ENCODE measurements at regions not wholly inside any gene's neighbourhood (a gene's known extent, or its start where the extent isn't known, plus 50 kb on each side); places are given as distances from the start of the nearest gene placed in this dataset.

DNA sequence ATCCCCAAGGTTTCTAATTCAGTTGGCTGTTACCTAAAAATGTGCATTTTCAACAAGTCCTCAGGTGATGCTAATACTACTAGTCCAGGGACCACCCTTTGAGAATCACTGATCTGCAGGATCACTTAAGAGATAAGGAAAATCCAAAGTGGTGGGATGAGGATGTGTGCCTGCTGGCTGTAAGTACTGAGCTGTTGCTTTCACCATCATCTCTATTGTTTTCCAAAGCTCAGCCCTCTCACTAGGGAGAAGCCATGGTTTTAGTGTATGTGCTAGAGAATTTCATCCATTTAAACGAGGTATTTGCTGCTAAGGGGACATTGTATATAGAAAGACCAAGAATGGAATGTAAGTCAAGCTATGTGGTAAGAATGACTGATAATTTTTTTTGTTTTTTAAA, 202.3 kb downstream of the KIF21A start:
- no peak for DNase-seq (ENCODE audit: low spot score)

DNA sequence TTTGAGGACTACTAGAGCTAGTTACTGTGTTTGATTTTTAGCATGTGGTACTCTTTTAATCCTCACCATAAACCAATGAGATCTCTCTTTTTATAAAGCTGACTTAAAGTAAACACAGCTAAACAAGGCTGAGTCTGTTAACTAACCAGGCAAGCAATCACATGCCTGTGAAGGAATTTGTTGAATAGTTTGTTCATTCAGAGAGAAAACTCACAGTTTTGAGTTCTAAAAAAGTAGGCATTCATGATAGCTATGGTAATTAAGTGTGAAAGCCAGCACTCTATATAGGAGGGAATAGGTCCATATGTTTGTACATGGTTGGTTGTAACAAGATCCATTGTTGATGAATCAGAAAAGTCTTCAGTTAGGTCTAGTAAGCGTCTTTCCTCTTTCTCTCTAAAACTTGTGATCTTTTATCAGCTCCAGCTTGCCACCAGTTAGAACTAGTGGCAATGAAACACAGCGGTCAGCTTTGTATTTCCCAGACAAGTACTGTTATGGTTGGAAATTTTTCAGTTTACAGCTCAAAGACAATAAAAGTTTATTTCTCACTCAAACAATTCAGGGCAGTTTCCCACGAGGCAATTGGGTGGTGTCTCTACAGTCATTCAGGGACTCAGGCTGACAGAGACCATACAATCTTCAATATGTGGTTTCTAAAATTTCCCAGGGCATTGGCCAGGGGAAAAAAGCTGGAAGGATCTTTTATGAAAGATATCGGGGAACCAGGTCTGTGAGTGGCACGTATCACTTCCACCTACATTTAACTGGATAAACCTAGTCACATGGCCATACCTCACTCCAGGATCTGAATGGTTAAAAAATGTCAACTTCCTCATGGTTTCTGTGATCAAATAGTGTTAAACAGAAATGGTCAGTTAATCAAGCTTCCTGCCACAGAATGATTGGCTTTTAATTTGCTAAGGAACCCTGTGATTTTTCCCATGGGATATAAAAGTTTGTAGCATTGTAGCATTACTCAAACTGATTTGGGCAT, 203.1 kb downstream of the KIF21A start:
- DNase-seq (ENCODE audit: low spot score), result no peak

DNA sequence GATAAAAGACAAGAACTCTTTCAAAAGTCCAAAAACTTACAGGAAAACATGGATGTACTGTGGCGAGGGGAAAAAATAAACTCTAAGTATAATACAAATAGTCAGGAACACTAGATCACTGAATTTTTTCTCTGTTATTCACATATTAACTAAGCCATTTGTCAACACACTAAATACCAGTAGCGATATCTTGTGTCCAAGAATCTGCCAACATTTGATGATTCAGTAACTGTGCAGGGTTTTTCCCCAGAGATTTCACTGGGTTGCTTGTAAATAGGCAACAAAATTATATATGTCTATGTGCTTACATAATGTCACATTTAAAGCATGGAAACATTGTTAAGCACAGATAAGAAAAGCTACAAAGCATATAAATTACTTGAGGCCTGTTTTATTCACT, 205.9 kb downstream of the KIF21A start:
- no peak for DNase-seq (ENCODE audit: low spot score)

DNA sequence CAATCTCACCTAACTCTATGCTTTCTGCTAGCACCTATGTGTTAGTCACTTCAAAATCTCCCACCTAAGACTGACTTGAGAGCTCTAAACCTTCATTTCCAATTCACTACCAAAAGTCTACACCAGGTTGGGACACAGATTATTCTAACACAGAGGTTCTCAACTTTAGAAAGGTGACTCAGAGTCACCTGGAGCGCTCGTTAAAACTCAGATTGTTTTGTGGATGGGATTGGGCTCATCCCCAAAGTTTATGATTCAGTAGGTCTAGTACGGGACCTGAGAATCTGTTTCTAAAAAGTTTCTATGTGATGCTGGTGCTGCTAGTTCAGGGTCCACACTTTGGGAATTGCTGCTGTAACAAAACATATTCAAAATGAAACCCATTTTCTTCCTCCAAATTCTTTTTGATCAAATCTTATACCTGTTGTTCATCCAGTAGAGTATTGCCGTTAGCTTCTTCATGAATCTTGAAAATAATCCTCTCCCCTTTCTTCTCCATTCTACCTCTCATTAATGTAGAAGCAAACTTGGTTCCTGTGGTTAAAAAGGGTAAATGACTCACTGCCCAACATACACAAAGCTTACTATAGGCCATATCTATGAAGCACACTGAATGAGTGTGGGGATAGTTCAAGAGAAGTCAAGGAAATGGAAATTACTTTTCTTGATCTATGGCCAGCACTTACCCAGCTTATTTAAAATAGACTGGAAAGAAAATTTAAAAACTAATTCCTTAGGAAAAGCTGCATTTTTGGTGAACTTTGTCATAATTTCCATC, 206.7 kb downstream of the KIF21A start:
- DNase-seq (ENCODE audit: low spot score), result no peak

DNA sequence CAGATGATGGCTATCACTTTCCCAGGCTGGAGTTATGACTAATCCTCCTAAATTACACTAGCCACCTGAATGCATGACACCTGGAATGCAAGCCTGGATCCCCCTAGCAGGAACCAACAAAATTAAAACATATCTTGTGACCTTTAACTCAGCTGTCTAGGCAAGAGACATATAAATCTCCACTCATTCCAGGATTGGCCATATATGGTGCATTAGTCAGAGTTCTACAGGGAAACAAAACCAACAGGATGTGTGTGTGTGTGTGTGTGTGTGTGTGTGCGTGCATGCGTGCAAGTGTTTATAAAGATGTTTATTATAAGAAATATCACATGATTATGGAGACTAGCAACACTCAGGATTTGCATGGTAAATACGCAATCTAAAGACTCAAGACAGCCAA, 212.8 kb downstream of the KIF21A start:
- peak; percentile 6 for DNase-seq (ENCODE audit: low spot score)

DNA sequence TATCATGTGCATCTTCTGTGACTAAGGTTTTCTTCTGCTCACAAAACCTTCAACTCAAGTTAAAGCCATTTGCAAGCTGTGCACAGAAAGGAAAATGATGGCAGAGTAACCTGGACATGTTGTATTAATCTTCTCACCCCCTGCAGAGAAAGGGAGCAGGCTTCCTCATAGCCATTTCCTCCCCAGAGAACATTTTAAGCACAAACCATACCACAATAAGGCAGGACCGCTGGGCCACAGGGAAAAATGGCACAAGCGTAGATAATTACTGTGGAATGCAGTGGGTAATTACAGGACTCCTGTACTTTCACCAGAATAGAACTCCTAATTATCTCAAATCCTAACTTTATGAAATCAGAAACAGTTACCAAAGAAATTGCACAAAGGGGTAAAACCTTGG, 215.7 kb downstream of the KIF21A start:
- no peak for DNase-seq (ENCODE audit: low spot score)

DNA sequence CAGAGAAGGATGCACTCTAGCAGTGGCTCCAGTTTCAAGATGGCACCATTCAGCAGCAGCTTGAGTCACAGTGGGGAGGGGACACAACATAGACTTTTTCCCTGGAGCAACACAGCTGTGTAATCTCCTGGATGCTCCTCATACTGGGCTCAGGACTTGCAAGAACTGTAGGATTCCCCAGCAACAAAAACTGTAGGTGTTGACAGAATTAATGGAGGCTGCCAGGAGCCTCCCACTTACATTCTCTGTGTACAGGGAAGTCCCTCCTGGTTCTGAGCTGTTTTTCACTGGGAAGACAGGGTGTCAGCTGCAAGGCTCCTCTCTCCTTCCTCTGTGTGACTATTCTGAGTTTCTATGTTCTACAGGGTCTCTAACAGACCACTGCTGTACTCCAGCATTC, 217.9 kb downstream of the KIF21A start:
- no peak for DNase-seq (ENCODE audit: low spot score)

DNA sequence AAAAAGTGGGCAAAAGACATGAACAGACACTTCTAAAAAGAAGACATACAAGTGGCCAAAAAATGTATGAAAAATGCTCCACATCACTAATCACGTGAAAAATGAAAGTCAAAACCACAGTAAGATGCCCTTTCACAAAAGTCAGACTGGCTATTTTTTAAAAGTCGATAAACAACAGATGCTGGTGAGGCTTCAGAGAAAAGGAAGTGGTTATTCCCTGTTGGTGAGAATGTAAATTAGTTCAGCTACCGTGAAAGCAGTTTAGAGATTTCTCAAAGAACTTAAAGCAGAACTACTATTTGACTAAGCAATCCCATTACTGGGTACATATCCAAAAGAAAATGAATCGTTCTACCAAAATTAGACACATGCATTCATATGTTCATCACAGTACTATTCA, 237.0 kb downstream of the KIF21A start:
- no peak for DNase-seq (ENCODE audit: low spot score)

DNA sequence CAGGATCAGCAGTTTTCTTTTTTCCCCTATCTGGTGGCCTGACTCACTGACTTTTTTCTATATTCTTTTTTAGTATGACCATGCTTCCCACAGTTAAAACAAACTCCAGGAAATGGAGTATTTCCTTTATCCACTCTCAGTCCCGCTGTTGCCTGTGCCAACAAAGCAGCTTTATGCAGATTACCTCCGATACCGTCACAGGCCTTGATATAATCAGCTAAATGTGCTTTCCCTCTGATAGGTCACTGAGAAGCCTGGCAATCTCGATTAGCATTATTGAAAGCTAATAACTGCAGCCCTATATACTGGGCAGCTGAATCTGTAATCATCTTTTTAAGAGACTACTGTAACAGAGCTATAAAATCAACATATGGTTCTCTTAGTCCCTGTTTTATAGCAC, 243.6 kb downstream of the KIF21A start:
- no peak for DNase-seq (ENCODE audit: low spot score)

DNA sequence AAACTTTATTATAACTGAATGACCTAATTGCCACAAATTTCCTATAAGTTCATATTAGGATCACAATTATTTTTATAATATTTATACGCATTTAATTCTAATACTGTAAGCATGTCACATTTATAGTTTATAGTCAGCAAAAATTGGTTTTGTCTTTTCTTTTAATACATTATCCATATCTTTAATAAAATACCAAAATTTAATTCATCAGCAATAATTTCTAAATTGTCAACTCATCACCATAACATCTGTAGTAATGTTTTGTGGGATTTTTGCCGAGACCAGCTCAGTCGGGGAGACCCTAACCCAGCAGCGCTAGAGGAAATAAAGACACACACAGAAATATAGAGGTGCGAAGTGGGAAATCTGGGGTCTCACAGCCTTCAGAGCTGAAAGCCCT, 254.2 kb downstream of the KIF21A start:
- DNase-seq (ENCODE audit: low spot score), result no peak

DNA sequence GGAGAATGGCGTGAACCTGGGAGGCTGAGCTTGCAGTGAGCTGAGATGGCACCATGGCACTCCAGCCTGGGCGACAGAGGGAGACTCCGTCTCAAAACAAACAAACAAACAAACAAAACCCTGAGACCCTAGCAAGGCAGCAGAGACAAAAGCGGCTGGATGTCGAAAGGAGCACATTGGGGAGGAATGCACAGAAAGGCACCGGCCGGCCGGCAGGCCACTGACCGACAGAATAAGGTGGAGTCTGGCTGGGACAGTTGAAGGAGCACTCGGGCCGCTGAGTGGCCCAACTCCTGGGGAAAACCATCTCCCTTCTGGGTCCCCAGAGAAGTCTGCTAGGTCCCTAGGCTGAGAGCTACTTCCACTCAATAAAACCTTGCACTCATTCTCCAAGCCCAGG, 256.2 kb downstream of the KIF21A start:
- DNase-seq (ENCODE audit: low spot score), result no peak

DNA sequence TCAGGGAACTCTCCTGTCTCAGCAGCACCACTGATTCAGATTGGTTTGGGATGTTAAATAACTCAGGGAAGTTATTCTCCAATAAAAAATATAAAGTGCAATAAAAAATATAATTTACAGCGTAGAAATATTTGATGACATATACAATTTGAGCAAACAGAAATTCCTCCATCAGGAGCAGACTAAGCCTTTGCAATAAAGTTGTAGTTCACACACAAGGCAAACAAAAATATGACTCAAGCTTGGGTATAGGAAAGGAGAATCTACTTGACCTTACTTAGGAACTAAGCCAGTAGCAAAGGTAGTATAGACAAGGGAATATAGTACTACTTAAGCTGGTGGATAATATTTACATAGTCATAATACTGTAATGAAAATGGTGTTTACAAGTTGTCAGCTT, 264.1 kb downstream of the KIF21A start:
- no peak for DNase-seq (ENCODE audit: low spot score)

DNA sequence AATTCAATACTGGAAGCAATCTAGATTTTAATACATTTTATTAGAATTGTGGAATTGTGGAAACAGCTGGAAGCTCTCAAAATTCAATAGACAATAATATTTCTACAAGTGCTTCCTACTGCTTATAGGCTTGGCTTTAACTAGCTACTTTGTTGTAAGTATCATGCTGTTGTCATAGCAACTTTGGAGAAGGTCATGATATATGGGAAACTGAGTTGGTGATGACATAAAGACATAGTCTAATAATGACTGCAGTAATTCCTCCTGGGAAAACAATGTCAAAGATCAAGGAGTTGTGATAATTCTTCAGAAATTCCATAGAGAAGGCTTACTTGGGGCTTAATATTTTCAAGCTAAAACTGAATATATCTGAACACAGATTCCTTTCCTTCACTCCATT, 266.6 kb downstream of the KIF21A start:
- no peak for DNase-seq (ENCODE audit: low spot score)

DNA sequence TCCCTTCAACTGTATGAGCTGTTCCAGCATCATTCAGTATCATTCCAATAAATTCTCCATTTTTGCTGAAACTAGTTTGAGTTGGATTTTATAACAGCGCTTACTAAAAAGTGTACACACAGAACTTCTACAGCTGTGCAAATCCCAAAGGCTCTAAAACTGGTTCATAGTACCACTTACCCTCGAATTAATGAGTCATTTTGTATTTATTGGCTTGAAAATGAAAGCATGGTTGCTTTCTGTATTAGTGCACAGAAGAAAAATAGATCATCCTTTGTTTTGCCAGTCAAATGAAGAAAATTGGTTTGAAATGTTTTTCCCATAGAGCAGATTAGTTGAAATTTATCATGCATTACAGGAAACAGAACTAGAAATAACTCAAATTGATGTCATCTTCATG, 268.3 kb upstream of the CPNE8 start:
- no peak for DNase-seq (ENCODE audit: low spot score)

DNA sequence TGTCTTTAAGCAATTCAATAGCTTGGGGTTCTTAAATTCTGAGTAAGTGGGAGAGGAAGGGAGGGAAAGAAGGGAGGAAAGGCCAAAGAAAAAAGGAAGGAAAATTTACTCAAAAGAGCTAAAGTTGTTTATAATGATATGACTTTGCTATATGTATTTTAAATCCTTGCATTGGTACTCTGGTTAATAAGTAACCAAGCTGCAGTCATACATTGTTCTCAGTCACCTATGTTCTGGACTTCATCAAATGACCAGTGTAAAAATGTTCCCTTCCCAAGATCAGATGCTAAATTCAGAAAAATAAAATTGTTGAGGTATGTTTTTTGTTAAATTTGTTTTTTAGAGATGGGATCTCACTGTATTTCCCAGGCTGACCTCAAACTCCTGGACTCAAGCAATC, 259.9 kb upstream of the CPNE8 start:
- no peak for DNase-seq (ENCODE audit: low spot score)

DNA sequence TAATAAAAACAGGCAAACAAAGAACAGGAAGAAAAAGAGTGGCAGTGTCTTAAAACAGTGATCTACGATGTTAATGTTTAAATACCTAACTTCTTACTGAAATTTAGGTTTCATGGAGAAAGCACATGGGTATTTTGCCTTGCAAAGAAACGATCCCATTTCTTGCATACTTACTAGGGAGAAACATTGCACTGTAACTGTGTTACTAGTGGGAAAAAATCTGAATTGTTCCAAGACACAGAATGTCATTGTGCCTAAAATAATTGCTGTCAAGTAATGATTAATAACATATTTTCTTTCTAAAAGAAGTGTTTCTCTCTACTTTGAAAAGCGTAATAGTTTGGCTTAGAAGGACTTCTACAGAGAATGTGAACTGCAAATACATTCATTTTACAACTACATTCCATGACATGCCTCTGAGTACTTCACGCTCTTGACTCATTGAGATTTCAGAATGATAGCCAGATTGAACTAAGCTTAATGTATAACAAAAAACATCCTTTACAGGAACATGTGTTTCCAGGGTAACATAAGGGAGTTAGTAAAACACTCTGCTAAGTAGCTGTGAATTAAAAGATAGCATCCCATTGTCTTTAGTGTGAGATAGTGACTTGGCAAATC, 256.2 kb upstream of the CPNE8 start:
- DNase-seq (ENCODE audit: low spot score), result no peak

DNA sequence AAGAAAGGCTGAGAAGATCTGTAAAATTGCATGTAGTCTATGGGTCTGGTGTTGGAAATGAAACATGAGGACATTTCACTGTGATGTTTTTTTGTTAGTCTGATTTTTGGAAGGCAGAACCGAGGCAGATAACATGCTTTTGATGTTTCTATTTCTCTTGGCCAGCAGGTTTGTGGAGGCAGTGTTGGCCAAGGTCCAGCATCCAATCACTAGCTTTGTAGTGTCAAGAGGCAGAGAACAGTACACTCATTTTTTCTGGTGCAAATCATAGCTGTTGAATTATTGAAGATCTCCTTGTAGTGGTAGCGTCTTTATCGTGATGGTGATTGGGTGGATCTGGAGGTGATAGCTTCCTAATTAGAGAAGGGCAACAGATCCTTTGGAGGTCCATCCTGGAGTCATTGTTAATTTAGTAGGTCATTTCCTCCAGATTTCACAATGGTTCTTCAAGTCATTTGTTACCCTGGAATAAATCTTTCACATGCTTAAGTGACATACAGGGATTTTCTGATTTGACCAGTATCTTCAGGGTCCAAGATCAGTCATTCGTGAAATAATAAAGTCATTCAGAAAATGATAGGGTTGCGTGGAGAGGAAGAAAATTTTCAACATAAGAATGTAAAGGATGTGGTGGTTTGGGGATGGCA, 252.4 kb upstream of the CPNE8 start:
- DNase-seq (ENCODE audit: low spot score), result no peak

DNA sequence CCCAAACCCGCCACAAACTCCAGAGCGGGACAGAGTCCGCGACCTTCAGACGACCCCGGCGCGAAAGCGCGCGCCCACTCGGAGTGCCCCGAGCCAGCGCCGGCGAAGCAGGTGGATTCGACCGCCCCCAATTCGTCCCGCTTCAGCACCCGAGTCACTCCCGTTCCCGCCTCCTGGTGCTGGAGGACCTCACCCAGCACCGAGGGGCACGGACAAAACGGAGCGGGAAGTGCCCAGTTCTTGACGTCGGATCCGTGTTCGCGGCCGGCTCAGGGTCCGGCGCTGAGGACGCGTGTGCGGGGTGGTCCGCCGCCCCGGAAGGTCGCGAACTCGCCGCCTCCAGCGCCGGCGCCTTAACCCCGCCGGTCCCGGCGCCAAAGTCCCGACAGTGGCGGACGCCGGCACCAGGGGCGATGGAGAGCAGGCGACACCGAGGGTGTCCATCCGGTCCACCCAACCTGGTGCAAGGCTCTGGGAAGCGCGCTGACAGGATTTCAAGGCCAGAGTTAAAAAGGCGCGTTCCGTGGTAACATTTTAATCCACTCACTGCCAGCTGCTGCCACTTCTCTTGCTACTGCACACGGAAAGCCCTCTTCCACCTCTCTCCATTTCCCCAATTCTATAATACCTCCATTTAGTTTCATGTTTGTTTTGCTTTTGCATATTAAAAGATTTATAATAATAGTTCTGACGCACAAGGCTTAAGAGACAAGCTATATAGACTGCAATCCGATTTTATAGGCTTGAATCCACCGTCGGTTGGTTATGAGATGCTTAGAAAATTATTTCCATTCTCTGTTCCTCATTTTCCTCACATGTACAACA, 240.0 kb upstream of the CPNE8 start:
- no peak for DNase-seq (ENCODE audit: low spot score)

DNA sequence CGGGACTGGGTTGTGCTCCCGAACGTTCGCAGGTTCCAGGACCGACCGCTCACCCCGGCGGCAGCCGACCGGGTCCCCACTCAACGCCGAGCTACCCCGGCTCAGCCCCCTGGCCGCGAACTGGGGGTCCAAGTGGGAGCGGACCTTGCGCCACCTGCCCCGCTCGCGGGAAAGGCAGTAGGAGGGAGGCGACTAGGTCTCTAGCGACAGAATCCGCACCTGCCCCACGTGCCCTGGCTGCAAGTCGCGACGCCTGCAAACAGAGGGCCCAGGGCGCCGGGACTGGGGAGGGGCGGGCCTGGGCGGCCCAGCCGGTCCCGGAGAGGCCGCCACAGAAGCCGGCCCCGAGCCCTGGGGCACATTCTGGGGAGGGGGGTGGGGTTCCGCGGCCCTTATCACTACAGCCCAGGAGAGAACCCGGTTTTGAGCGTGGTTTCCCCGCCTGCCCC, 239.2 kb upstream of the CPNE8 start:
- DNase-seq (ENCODE audit: low spot score), result no peak

DNA sequence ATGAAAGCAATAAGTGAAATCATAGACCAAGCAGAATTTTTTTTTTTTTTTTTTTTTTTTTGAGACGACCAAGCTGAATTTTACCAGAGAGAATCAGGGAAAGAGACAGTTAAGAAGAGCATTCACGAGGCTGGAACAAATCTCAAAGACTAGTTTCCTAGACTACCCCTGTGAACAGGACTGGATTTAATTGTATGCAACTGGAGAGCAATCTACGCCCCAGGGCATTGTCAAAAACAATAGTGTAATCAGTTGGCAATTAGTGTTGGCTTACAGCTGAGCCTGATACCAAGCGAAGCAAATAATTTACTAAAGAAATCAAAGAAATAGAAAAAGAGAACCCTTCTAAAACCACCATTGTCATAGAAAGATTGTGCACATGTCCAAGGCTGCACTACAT, 232.9 kb upstream of the CPNE8 start:
- no peak for DNase-seq (ENCODE audit: low spot score)

DNA sequence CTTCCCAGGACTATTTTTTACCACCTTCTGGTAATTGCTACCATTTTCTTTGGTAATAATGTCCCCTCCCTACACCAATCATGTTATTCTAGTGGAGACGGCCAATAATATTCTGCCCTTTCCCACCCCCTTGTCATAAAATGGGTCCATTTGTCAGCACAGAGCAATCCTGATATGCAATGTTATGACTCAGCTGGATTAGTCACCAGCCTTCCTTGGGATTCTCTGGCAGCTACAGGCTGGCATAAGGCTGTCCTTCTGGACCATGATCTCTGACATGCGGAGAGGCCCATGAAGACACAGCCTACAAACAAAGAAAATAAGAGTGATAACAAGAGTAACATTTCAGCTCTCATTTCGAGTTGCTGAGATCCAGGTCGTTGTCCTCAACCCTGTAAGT, 222.0 kb upstream of the CPNE8 start:
- DNase-seq (ENCODE audit: low spot score), result peak; percentile 2

Data from SW480 (cell line).